ENCODE measurements at regions not wholly inside any gene's neighbourhood (a gene's known extent, or its start where the extent isn't known, plus 50 kb on each side); places are given as distances from the start of the nearest gene placed in this dataset.

- TF ChIP-seq YY1 (IDR thresholded peaks at IDR 0.05; ENCODE audit: insufficient read depth, insufficient read length), result no peak
- no peak for TF ChIP-seq ZNF274 (IDR thresholded peaks at IDR 0.05; ENCODE audit: low read depth, low read length)
- TF ChIP-seq SUZ12 (IDR thresholded peaks at IDR 0.05; ENCODE audit: extremely low read depth, insufficient read depth, insufficient read length), result no peak
Measured at GRCh38 chr9:25029743-25030142, 484.0 kb upstream of the IZUMO3 start.
